Jurkat, Clone E6-1 (cell line): ENCODE measurements at regions not wholly inside any gene's neighbourhood (a gene's known extent, or its start where the extent isn't known, plus 50 kb on each side); places are given as distances from the start of the nearest gene placed in this dataset.
"Not testable (repeated sequence)": the region's sequence is repeated elsewhere in the genome, so short reads cannot be mapped to it uniquely, and the experiment has no call there.

Source experiments
- DNase-seq: peaks from one replicate; pipeline ENCODE4 v3.0.0-alpha.2; 2011; ENCODE audit warnings: low read depth, low spot score
- H3K4me3 ChIP-seq: 2 replicates; pipeline ENCODE4 v1.5.1; 2011; ENCODE audit warnings: mild to moderate bottlenecking, low read length, control low read depth, moderate library complexity

DNA sequence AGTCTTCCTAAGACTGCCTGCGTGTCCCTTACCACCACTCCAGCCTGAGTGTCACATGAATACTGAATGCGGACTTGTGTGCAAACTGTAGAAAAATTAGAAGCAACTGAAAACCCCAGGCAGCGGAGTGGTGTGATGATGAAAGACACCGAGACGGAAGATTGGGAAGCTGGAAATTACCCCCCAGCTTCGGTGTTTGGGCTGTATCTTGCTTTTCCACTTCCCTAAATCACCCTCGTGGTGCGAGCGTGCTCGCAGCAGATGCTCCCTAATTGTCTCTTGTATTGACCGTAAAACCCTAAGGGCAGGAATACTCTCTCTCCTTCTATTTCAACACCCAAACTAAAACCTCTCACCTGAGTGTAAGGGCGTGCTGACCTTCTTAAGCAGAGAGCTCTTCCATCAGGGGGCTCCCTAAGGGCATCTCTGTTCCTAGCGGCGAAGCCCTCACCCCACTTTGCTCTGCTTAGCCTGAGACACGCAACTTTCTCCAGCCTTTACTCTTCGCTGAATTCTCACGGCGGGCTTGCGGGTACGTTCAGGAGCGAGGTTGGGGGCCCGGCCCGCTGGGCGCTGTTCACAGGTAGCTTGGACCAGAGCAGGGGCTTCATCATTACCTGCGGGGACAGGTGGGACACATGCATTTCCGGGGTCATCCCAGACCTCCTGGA lies 62.4 kb downstream of the CRYBB2 start:
- no peak overlapping the region for H3K4me3 ChIP-seq
- no peak for DNase-seq

DNA sequence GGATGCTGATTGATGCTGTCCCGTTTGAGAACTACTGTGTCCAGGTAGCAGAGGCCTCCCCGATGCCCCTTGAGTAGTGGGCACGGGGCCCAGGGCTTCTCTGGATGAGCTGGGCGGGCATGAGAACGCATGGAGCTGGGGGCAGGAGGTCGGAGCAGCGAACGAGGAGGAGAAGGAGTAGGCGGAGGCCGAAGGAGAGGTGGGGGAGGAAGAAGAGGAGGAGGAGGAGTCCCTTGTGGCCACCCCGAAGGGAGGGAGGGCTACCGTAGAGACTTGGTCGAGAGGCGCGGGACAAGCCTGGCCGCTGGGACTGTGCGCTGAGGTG lies 62.9 kb downstream of the CRYBB2 start:
- DNase-seq: no peak
- no peak overlapping the region for H3K4me3 ChIP-seq

DNA sequence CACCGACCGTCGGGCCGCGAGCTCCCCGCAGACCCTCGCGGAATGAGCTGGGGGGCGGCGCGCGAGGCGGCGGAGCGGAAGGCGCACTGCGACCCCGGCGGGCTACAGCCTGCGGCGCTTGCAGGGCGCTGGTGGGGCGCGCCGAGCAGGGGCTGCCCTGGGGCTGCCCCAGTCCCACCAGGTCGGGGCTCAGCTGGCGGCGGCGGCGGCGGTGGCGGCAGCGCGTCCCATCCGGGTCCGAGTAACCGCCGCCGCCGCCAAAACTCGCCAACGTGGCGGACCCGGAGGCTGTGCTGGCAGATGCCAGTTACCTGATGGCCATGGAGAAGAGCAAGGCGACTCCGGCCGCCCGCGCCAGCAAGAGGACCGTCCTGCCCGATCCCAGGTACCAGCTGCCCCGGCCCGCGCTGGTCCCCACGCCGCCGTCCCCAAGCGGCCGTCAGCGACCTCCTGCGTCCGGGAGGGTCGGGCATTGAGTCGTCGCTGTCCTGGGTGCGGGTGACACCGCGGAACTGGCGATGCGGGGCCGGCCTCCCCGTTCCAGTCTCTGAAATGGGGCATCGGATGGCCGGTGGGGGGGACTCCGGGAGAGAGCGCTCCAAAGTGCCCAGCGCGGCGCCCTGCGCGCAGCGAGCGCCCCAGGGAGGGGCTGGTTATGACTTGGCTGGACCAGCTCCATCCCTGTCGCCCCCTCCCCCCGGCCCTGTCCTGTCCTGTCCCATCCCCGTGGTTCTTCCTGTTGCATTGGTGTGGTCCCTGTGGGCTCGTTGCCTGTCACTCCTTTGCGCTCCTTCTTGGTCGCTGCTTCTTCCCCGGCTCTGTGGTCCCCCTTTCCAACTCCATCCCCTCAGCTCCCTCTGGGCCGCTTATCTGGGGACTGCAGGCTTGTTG lies 63.5 kb downstream of the CRYBB2 start:
- H3K4me3 ChIP-seq: no peak overlapping the region
- DNase-seq: no peak

DNA sequence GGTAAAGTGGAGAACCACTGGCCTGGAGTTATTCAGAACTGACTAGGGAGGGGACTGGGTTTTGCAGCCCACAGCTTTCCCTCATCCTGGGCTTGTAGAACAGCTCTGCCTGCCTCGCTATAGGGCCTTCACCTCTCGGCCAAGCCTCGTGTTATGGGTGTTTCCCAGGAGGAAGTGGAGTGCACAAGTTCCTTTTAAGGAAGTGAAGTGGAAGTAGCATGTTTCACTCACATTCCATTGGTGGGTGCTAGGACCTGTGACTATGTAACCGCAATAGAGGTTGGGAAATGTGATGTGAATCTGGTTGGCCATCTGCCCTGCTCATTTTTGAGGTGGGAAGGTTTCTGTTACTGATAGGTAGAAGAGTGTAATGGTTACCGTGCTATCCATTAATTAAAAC lies 69.0 kb downstream of the CRYBB2 start:
- not testable (repeated sequence) for DNase-seq, H3K4me3 ChIP-seq

DNA sequence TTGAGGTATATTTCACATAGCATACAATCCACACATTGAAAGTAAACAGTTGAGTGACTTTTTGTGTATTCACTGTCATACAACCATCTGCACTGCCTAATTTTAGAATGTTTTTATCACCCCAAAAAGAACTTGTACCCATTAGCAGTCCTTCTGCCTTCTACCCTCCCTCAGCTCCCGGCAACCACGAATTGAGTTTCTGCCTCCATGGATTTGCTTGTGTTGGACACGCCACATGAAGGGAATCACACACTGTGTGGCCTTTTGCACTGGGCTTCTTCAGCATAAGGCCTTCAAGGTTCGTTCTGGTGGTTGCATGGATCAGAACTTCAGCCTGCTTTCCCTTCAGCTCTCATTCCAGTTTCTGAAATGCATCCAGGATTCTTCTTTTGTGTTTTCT lies 82.5 kb downstream of the CRYBB2 start:
- H3K4me3 ChIP-seq, DNase-seq: not testable (repeated sequence)

DNA sequence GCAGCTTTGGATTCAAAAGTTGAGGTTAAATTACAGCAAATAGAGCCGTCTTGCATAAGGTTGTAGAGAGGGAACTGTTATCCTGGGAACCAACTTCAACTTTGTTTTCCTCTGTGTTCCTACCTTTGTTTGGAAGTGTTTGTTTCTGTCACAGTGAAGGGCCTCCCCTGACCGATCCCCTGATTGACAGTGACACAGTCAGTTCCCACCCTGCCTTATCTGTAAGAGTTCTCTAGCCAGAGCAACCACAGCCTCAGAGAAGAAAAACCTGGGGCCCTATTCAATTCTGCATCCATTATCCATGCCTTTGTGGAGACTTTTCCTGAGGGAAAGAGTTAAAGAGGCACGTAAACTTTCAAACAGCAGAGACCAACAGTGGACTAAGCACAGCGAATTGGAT lies 90.1 kb downstream of the CRYBB2 start:
- not testable (repeated sequence) for DNase-seq, H3K4me3 ChIP-seq

DNA sequence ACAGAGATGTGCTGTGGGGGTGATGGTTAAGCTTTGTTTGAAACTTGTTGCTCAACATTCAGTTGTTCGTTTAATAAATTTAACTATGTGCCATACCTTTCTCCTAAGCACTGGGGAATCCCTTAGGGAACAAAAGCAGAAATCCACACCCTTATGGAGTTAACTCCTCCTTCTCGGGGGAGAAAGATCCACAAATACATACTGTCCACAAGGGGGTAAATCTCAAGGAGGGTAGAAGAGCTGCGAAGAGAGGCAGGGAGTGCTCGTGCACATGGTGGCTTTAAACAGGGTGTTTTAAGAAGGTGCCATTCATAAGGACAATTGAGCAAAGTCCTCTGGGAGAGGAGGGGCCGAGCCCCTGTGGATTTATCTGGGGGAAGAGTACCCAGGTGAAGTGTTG lies 92.5 kb downstream of the CRYBB2 start:
- not testable (repeated sequence) for H3K4me3 ChIP-seq, DNase-seq

DNA sequence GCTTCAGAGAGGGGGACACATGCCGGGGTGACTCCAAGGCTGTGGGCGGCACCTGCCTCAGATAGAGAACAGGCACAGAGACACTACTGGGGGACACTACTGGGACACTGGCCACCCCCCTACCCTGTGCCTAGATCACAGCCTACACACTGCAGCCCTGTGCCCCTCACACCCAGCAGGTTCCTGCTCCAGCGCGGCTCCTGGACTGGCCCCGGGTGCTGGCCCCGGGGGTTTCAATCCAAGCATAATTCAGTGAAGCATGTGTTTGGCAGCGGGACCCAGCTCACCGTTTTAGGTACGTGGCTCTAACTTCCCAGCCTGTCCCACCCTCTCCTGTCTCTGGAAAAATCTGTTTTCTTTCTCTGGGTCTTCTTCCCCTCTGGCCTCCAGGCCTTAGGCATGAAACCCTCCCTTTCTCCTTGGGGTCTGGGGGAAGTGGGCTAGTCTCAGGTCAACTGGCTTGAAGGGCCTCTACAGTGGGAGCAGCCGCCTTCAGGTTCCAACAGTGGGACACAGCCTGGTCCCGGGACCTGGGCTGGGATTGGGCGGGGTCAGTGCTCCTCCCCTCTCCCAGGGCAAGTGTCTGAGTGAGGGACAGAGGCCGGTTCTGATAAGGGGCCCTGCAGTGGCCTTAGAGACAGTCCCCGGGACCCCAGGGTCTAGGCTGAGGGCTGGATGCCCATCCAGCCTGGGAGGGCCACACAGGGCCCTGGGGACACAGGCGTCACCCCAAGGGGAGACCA lies 98.8 kb downstream of the CRYBB2 start:
- no peak overlapping the region for H3K4me3 ChIP-seq
- DNase-seq: no peak

DNA sequence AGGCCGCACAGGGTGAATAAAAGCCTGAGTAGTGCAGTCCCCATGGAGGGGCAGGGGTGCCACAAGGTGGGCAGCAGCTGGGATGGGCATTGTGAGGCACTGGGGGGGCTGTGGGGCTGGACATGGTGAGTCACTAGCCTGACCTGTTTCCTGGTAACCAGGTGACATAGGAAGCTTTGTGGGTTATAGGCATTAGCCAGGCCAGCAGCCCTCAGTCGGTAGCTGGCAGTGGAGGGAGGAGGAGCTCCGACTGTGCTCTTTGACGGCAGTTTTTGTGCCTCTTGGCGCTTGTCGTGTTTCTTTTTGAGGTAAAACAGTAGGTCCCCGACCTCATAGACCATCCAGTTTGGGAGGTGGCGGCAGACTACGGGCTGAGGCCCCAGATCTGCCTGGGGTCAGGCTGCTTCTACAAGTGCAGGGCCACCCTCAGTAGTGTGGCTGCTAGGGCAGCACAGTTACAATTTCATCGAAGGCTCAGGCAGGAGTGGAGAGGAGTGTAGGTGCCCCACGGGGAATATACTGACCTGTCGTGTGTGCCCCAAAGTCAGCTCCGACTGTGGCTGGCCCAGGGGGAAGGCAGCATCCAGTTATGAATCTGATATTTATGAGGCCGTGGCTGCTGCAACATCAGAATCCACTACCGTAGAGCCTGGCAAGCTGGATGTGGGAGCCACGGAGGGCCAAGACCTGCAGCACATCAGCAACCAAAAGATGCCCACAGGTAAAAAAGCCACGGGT lies 107.7 kb downstream of the CRYBB2 start:
- H3K4me3 ChIP-seq: no peak overlapping the region
- no peak for DNase-seq

DNA sequence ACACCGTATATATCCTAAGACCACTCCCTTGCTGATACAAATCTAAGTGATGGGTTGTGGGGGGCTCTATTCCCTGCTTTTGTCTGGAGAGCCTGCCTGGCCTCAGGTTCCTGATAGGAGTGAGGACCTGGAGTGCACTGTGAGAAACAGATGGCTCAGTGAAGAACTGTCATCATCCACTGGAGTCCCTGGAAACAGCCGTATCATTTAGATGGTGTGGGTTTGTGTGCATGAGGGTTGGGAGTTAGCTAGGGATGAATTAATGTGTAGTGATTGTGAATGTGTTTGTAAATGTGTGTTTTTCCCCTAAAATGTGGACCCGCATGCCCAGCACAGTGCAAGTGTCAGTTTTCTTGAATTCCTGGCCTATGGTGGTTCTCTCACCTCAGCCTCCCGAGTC lies 111.6 kb downstream of the CRYBB2 start:
- no peak for DNase-seq
- no peak overlapping the region for H3K4me3 ChIP-seq

DNA sequence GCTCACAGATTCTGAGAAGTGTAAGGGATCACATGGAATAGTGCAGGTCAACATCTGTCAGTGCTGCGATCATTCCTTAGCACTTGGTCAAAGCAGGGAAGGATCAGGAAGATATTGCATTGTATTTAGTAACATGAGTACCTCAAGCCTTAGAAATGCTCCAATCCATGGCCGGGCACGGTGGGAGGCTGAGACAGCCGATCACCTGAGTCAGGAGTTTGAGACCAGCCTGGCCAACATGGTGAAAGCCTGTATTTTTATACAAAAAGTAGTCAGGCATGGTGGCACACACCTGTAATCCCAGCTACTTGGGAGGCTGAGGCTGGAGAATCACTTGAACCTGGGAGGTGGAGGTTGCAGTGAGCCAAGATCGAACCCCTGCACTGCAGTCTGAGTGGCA lies 112.5 kb downstream of the CRYBB2 start:
- DNase-seq, H3K4me3 ChIP-seq: not testable (repeated sequence)

DNA sequence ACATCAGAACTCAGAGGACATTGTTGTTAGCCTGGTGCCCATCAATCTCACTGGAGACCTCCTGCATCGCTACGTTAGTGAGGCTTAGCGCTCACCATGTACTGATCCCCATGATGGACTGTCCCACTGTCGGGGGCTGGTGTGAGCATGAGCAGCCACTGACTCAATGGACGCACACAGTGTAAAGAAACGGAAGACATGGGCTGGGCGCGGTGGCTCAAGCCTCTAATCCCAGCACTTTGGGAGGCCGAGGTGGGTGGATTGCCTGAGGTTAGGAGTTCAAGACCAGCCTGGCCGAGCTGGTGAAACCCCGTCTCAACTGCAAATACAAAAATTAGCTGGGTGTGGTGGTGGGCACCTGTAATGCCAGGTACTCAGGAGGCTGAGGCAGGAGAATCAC lies 112.9 kb downstream of the CRYBB2 start:
- H3K4me3 ChIP-seq: no peak overlapping the region
- DNase-seq: no peak

DNA sequence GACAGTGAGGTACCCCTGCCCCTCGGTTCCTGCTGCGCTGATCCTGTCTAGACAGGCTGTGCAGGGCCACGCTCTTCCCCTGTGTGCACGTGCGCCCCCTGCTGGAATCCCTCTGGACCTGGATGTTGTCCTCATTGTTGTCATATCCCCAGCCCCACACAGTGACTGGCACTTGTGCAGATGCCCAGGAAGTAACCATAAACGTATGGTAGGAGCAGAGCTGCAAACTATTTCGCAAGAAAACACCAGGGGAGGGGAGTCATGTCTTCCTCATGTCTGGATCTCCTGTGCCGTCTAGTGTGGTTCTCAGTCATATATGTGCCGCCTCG lies 114.7 kb downstream of the CRYBB2 start:
- no peak overlapping the region for H3K4me3 ChIP-seq
- DNase-seq: peak; percentile 53

DNA sequence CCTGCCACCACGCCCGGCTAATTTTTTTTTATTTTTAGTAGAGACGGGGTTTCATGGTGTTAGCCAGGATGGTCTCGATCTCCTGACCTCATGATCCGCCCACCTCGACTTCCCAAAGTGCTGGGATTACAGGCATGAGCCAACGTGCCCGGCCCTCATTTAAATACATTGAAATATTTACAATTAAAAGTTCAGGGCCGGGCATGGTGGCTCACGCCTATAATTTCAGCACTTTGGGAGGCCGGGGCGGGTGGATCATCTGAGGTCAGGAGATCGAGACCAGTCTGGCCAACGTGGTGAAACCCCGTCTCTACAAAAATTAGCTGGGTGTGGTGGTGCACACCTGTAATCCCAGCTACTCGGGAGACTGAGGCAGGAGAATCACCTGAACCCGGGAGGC lies 115.2 kb downstream of the CRYBB2 start:
- not testable (repeated sequence) for DNase-seq, H3K4me3 ChIP-seq

DNA sequence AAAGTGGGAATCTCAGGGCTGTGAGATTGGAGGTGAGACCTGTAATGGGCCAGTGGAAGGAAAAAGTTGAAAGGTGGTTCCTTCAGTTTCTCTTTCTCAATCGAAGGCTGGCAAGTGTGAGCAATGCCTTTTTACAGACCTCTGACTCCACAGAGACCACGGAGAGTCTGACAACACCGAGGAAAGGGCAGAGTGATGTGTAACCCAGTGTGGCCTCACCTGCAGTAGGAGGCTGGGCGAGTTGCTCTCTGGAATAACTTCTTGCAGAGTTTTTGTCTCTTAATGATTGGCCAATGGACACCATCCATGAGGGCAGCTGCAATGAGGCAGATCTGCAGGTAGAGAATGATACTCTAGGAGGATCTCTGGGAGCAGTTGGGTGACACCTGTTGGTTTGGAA lies 115.8 kb downstream of the CRYBB2 start:
- not testable (repeated sequence) for DNase-seq, H3K4me3 ChIP-seq

DNA sequence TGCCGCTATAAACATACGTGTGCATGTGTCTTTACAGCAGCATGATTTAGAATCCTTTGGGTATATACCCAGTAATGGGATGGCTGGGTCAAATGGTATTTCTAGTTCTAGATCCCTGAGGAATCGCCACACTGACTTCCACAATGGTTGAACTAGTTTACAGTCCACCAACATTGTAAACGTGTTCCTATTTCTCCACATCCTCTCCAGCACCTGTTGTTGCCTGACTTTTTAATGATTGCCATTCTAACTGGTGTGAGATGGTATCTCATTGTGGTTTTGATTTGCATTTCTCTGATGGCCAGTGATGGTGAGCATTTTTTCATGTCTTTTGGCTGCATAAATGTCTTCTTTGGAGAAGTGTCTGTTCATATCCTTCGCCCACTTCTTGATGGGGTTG lies 121.1 kb downstream of the CRYBB2 start:
- not testable (repeated sequence) for H3K4me3 ChIP-seq, DNase-seq

DNA sequence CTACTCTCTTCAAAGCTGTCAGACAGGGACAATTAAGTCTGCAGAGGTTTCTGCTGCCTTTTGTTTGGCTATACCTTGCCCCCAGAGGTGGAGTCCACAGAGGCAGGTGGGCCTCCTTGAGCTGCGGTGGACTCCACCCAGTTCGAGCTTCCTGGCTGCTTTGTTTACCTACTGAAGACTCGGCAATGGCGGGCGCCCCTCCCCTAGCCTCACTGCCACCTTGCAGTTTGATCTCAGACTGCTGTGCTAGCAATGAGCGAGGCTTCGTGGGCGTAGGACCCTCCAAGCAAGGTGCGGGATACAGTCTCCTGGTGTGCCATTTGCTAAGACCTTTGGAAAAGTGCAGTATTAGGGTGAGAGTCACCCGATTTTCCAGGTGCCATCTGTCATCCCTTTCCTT lies 124.9 kb downstream of the CRYBB2 start:
- not testable (repeated sequence) for DNase-seq, H3K4me3 ChIP-seq

DNA sequence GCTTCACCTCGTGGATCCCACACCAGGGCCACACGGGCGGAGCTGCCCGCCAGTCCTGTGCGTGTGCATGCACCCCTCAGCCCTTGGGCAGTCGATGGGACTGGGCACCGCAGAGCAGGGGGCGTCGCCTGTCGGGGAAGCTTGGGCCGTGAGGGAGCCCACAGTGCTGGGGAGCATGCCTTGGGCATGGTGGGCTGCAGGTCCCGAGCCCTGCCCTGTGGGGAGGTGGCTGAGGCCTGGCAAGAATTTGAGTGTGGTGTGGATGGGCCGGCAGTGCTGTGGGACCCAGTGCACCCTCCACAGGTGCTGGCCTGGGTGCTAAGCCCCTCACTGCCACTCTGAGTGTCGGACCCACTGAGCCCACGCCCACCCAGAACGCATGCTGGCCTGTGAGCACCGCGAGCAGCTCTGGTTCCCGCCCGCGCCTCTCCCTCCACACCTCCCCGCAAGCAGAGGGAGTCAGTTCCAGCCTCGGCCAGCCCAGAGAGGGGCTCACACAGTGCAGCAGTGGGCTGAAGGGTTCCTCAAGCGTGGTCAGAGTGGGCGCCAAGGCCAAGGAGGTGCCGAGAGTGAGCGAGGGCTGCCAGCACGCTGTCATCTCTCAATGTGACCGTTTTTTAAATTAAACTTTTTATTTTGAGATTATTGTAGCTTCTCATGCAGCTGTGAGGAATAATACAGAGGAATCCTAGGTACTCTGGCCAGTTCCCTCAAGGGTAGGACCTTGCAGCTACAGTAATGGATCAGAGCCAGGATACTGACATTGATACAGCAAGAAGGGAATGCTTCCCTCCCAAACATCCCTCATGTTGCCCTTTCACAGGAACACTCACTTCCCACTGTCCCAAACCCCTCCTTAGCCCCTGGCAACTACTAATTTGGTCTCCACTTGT lies 127.7 kb downstream of the CRYBB2 start:
- no peak for DNase-seq

DNA sequence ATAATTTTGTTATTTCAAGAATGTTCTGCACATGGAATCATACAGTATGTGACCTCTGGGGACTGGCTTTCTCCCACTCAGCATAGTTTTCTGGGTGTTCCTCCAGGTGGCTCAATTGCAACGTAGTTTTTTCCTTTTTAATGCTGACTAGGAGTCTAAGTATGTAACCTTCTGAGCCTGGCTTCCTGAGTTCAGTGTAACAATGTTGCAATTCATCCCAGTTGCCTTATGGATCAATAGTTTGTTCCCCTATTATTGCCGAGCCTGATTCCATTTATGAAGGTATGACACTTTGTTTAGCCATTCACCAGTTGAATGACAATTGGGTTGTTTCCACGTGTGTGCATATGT lies 128.3 kb downstream of the CRYBB2 start:
- H3K4me3 ChIP-seq: no peak overlapping the region
- no peak for DNase-seq

More for the DNA sequence above, 127.7 kb downstream of the CRYBB2 start:
- no peak overlapping the region for H3K4me3 ChIP-seq
